K562 (cell line): ENCODE measurements at regions not wholly inside any gene's neighbourhood (a gene's known extent, or its start where the extent isn't known, plus 50 kb on each side); places are given as distances from the start of the nearest gene placed in this dataset.
A peak's percentile ranks its signal among the peaks of the same experiment; 100 is the strongest.

Experiments used
- ARID3A ChIP-seq: IDR thresholded peaks from 2 replicates; pipeline ENCODE4 v1.6.1; 2012; ENCODE audit warnings: low read depth, low read length, improper control_type of control experiment, borderline replicate concordance
- ATF1 ChIP-seq, 2 experiments: fragments of 450-650 bp in 1 of 2; IDR thresholded peaks; 2 replicates each; pipeline ENCODE4 v1.6.1; 2016; ENCODE audit warnings: missing compliant biosample characterization in 1 of 2, missing genetic modification characterization in 1 of 2
- CREM ChIP-seq: IDR thresholded peaks from 2 replicates; pipeline ENCODE4 v1.6.1; 2014; ENCODE audit warnings: antibody characterized with exemption, low read depth
- CTCFL ChIP-seq: IDR thresholded peaks from 2 replicates; pipeline ENCODE4 v1.6.1; 2011; ENCODE audit warnings: borderline replicate concordance, low read depth, mild to moderate bottlenecking, moderate library complexity, low read length; ENCODE audit not compliant: insufficient read depth, poor library complexity, severe bottlenecking
- FIP1L1 ChIP-seq: fragments of 200-400 bp; formaldehyde crosslinking; IDR thresholded peaks from 2 replicates; pipeline ENCODE4 v1.6.1; 2018; ENCODE audit warnings: mild to moderate bottlenecking, low read depth, low read length; ENCODE audit not compliant: poor library complexity, severe bottlenecking
- FOXO4 ChIP-seq: fragments of 450-650 bp; formaldehyde crosslinking; IDR thresholded peaks from 2 replicates; pipeline ENCODE4 v1.4.0; 2020; ENCODE audit warnings: mild to moderate bottlenecking, moderate library complexity
- FOXP1 ChIP-seq: sonication (generic); formaldehyde crosslinking; IDR thresholded peaks from 2 replicates; pipeline ENCODE4 v1.8.0; 2022; ENCODE audit warnings: mild to moderate bottlenecking, missing genetic modification reagents
- GTF2E2 ChIP-seq: fragments of 200-800 bp; sonication (Bioruptor generic); IDR thresholded peaks from 2 replicates; pipeline ENCODE4 v1.6.1; 2016; ENCODE audit warnings: missing genetic modification characterization, missing compliant biosample characterization
- HES1 ChIP-seq: fragments of 450-650 bp; IDR thresholded peaks from 2 replicates; pipeline ENCODE4 v1.6.1; 2016; ENCODE audit warnings: low read depth, mild to moderate bottlenecking, moderate library complexity
- KLF13 ChIP-seq: fragments of 450-650 bp; IDR thresholded peaks from 2 replicates; pipeline ENCODE4 v1.6.1; 2016; ENCODE audit warnings: missing genetic modification characterization, low read depth, mild to moderate bottlenecking, missing compliant biosample characterization, moderate library complexity, borderline replicate concordance
- POLR2A ChIP-seq: fragments of 450-650 bp; conservative IDR thresholded peaks from 2 replicates; pipeline ENCODE4 v1.6.1; 2016
- PRPF4 ChIP-seq: fragments of 200-400 bp; formaldehyde crosslinking; IDR thresholded peaks from one replicate; pipeline ENCODE4 v1.6.1; 2017; ENCODE audit warnings: low read length, low read depth, mild to moderate bottlenecking; ENCODE audit not compliant: insufficient read depth, poor library complexity, severe bottlenecking
- RFX5 ChIP-seq: IDR thresholded peaks from 2 replicates; pipeline ENCODE4 v1.6.1; 2011; ENCODE audit warnings: low read depth, mild to moderate bottlenecking, improper control_type of control experiment, low read length
- SRSF7 ChIP-seq: fragments of 200-400 bp; formaldehyde crosslinking; optimal IDR thresholded peaks from 2 replicates; pipeline ENCODE3; 2017; ENCODE audit warnings: mild to moderate bottlenecking, low read depth, low read length
- STAT6 ChIP-seq: sonication (generic); formaldehyde crosslinking; IDR thresholded peaks from 2 replicates; pipeline ENCODE4 v1.8.1; 2023; ENCODE audit warnings: mild to moderate bottlenecking, missing genetic modification reagents
- SUPT5H ChIP-seq: fragments of 450-650 bp; IDR thresholded peaks from 2 replicates; pipeline ENCODE4 v1.6.1; 2016
- TBP ChIP-seq: optimal IDR thresholded peaks from 2 replicates; pipeline ENCODE3; 2011; ENCODE audit warnings: low read depth, low read length, improper control_type of control experiment
- ZNF124 ChIP-seq: sonication (generic); formaldehyde crosslinking; IDR thresholded peaks from 2 replicates; pipeline ENCODE4 v1.8.1; 2022; ENCODE audit warnings: missing genetic modification reagents
- ZNF133 ChIP-seq: fragments of 250-450 bp; sonication (Bioruptor Pico); IDR thresholded peaks from 2 replicates; pipeline ENCODE4 v1.4.0; 2020; ENCODE audit warnings: mild to moderate bottlenecking
- ZNF140 ChIP-seq: fragments of 250-450 bp; sonication (Bioruptor Pico); IDR thresholded peaks from 2 replicates; pipeline ENCODE4 v1.8.0; 2021; ENCODE audit warnings: moderate library complexity, mild to moderate bottlenecking, inconsistent platforms
- ZNF212 ChIP-seq: fragments of 450-650 bp; formaldehyde crosslinking; IDR thresholded peaks from 2 replicates; pipeline ENCODE4 v1.4.0; 2020; ENCODE audit warnings: mild to moderate bottlenecking

DNA sequence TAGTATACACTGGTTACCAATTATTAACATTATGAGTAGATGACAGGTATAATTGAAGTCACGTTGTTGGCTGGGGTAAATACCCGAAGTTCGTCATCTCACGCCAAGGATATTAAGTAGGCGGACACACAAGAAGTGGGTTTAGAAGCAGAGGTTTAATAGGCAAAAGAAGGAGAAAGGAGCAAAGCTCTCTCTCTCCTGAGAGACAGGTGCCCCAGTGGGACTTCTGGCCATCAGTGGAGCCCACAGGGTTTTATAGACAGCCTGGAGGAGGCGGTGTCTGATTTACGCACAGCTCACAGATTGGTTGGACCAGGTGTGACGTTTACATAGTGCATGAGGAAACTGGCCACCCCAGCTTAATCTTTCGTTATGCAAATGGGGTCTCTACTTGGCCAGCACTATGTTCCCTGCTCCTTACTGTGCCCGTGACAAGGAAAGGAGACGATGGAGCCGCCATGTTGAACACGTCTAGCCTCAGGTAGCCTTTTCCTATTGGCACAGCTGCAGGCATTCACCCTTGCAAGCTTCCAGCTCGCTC is 128.8 kb upstream of the KYNU start (continued):
- TF ChIP-seq ARID3A (no peak), CREM (0 out of 2 replicates have a peak, but pooled peaks have one; percentile 36), CTCFL (no peak), GTF2E2 (tag) (no peak), ZNF212 (CRISPR knock-in tag) (no peak), ZNF140 (no peak), PRPF4 (no peak), FIP1L1 (no peak), POLR2A (peak; percentile 59), ZNF133 (no peak), TBP (peak; percentile 57), SRSF7 (no peak), RFX5 (no peak), FOXP1 (CRISPR knock-in tag) (no peak), HES1 (no peak), ZNF124 (CRISPR knock-in tag) (no peak), FOXO4 (no peak), ATF1 (CRISPR knock-in tag; IDR thresholded peaks at IDR 0.05) (no peak), ATF1 (tag; IDR thresholded peaks at IDR 0.05) (peak; percentile 79), STAT6 (CRISPR knock-in tag) (no peak), KLF13 (tag) (no peak), SUPT5H (0 out of 2 replicates have a peak, but pooled peaks have one; percentile 30)
